Activated naive CD8-positive, alpha-beta T cell treated with anti-CD3 and anti-CD28 coated beads, Interleukin-2, amount 50 U/mL, for 16 hours (primary cell): ENCODE measurements at regions not wholly inside any gene's neighbourhood (a gene's known extent, or its start where the extent isn't known, plus 50 kb on each side); places are given as distances from the start of the nearest gene placed in this dataset.

ENCODE experiments used
- DNase-seq: peaks from one replicate; pipeline ENCODE4 v3.0.0-alpha.2; 2020; ENCODE audit warnings: low read depth, low spot score

DNA sequence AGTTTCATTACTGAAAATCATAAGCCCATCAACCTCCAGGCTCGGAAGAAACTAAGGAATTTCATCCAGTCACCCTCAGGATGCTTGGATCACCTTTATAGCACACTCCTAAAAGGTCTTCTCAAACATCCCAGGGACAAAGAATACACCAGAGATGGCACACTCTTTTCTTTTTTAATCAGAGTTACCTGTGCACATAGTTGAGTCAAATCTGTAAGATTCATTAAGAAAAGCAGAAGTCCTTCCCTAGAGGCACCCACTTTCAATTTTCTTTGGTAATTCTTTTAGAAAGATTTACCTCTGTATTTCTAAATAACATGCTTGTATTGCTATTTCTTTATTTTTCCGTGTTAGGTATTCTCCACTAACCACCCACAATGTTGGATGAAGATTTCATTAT, 50.6 kb upstream of the IL6 start:
- DNase-seq, result no peak

DNA sequence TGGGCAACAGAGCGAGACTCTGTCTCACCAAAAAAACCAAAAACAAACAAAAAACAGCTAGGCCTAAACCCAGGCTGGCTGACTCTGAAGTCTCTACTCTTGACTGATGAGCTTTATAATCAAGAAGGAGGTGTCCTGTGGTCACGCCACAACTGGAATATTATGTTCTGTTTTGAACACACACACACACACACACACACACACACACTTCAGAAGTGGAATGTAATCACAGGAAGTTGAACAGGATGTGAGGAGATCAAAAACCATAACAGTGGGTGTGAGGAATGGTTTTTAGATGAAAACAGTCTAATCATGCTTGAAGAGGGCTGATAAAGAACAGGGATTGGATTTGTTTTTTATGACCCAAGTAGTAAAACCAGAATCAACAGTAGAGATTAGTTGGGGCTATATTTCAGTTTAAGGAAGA, 51.1 kb upstream of the IL6 start:
- peak; percentile 3 for DNase-seq

DNA sequence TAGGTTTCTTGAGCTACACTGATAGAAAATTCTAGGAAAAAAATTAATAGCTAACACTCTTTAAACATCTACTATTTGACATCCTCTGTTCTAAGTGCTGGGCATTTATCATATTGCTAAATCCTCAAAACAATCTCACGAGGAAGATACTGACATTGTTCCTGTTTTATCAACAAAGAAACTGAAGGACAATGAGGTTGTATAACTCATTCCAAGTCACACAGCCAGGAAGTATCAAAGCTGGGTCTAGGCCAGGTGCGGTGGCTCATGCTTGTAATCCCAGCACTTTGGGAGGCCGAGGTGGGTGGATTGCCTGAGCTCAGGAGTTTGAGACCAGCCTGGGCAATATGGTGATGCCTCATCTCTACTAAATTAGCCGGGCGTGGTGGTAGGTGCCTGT, 51.6 kb upstream of the IL6 start:
- DNase-seq, result no peak

DNA sequence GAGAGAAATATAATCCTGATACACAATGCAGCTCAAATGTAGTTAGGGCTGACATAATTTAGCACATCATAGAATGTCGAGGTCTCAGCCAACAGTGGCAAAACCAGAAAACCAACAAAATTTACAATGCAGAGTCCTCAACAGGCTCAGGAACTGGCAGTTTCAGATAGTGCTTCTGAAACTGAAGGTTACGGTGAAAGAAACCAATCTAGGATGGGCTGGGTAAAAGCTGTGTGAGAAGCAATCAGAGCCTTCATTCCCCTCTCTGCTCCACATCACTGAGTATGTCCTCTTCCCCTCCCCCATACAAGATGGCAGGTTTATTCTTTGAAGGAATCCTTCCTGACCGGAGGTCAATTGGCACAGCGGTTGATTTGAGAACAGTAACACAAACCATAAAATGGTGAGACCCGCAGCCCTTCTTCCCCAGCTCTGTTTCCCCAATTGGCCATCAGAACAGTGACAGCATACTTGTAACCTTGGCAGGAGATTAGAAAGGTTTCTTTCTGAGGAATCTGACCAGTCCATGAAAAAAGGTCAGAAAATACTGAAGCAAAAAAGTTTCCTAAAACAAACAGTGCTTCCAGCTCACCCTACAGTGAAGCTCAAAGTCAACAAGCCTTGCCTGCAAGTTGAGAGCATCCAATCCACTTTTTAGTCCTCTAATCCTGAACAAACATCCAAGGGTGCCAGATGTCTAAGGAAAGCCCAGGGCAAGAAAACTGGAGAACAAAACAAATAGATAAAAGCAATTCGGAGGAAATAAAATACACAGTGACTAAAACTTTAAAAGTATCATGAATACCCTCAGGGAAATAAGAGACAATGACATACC, 53.9 kb upstream of the IL6 start:
- no peak for DNase-seq

DNA sequence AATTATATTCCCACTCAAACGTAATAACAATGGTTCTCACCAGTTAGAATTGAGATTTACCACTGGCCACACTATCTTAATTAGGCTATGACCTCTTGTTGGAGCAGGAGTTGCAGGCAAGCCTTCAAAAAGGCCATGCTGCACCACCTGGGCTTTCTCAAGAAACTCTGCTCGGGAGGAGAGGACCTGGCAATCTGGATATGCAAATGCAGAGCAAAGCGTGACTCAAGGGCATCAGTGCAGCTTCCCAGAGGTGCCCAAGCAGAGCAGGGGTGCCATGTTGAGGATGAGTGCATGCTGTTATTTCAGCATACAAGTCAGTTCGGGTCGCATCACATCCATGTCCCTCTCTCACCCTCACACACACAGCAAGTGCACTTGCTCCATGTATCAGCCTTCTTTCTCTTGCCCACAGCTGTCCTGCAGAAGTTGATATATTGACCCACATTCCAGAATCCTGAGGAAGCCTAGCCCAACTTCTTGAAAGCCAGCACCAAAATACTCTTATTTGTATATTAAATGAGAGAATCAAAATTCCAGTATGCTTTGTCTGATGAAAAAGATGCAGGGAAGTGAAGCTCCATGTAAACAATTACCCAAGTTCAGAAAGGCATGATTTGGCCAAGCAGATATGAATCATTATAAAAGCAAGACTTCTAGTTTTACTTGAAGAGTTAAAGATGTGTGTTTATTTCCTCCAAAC, 55.7 kb upstream of the IL6 start:
- no peak for DNase-seq

DNA sequence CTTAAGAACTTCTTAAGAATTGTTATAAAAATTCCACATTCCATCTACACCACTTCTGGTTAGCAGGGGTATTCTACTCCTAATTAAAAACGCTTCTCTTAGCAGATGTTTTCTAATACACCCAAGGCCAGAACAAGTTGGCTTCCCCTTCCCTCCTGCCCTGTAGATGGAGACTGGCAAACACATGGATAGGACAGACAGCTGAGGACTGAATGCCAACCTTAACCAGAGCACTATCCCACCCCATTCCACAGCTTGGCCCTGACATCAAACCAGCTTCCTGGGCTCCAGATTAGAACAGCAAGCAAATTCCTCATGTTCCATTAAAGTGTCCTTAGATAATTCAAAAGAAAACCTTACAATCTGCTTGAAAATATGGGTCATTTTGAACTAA, 56.6 kb upstream of the IL6 start:
- no peak for DNase-seq

DNA sequence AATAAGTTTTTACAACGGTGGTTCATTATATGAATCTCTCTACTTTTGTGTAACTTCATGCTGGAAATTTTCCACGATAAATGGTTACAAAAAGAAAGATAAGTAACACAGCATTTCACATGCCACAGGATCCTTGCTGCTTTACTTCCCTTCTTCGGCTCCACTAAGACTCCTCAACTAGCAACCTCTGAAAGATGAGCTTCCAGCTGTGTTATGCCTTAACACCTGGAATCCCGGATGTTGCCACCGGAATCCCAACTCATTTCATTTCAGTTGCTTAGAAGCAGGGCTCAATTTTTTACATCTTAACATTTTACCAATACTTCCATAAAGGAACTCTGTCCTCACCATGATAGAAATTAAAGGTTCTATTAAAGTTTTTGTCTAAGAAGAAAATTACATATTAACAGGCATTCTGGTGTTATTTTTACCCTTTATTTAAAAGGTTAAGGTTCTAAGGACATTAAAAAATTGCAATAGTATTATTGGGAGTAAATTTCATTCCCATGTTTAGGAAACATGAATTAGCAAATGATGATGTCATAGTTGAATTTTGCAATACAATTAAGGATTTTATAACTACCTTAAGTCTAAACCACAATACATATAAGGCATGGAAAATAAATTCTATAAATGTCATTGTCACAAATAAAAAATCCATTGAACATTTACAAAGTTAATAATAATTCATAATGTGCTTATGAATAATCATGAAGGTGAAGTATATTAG, 57.1 kb upstream of the IL6 start:
- no peak for DNase-seq

DNA sequence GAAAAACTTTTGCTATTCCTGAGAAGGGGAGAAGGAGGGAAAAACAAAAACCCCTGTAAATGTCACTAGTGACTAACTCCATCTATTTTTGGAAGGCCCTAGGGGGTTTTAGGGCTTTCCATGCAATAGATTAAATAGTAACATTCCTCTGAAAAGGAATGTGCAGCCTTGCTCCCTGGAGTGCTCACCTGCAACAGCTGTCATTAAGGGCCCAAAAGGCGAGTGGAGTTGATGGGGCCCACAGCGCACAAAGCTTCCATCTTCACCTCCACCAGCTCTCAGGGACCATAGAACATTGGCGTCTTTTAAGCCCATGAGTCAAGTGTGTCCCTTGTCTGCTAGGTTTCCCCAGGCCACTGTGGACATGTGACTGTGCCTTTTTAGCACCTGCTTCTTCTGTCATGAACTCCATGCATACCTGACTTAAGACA, 58.0 kb upstream of the IL6 start:
- DNase-seq, result no peak

DNA sequence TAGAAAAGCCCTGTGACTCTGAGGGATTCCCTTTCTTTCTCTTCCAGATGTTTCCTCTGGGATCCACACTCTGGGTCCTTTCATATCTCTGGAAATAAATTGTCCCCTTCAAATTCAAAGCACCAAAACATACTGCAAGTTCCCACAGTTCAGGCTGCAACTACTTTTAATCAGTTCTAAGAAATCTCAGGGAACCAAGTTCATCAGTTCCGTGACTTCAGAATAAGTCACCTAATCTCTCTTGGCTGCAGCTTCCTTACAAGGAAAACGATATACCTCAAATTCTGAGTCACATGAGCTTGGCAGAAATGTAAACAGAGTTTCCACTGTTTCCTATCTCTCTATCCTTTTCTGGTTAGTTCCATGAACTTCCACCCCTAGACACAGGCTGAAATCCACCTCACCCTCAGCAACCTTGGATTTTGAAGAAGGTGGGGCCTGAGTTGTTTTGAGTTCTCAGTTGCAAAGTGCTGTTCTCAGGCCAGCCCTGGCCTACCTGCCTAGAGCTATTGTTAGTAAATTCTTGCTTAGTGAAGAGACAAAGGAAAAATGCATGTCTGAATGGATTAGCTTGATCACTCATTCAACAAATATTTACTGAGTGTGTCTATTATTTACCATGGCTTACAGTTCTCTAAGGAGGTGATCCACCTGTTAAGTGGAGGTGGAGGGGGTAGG, 59.3 kb upstream of the IL6 start:
- no peak for DNase-seq

DNA sequence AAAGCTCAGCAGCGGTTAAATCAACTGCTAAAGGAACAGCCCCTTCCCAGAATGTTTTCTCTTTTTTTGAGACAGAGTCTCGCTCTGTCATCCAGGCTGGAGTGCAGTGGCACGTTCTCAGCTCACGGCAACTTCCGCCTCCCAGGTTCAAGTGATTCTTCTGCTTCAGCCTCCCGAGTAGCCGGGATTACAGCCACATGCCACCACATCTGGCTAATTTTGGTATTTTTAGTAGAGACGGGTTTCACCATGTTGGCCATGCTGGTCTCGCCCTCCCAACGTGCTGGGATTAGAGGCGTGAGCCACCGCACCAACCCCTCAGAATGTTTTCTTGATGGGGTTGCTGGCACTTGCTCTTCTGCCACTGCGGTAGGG, 59.8 kb upstream of the IL6 start:
- no peak for DNase-seq

GRCh38 chr7:22666732-22667131, 60.3 kb upstream of the IL6 start:
- no peak for DNase-seq

- no peak for DNase-seq
These were observed 61.1 kb upstream of the IL6 start for GRCh38 chr7:22665923-22666322.

DNA sequence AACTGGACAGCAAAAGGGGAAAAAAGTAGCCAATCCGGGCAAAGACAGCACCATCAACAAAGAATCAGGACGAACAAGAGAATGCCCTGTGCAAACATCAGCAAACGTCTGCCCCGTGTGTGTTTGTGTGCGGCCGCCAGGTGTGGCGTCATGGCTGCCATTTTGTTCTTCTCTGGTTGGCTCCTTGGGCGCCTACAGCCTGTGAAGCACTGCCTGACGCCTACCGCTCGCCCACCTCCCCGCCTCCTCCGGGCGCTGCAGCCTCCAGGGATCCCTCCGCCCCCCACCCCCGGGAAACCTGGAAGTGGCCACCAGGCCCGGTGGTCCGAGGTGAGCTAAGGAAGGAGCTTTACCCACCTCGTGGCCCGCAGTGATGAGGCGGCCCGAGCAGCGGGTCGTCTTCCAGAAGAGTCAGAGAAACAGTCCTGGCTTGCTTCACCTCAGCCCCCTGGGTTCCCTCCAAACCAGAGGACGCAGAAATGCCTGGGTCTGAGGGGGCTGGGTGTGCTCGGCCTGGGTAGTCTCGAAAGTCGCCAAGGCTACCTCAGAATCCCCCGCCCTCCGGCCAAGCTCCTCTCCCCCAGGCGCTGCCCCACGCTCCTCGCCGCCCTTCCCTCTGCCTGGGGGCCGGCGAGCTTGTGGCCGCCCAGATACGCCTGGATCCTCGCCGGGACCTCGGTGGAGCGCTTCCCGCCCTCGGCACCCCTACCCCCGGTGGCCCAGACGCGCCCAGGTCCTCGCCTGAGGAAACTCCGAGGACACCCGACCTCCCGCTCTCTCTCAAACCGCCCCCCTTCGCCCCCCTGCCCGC, 61.8 kb upstream of the IL6 start:
- DNase-seq, result no peak

DNA sequence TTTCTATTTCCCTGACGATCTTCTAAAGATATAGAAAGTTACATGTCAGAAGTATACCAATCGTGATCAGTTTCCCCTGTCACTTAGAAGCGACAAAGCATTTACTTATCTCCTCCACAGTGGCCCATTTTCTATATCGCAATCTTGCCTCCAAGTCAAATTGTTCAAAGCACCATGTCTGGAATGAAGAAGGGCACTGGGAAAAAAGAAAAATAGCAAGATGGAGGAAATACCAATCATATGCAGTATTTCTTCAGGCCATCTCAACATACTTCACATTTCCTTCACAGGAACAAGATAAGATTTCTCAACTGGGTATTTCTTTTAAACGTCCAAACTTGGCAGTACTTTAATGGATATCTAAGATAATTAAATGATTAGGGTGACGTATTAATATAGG, 63.3 kb upstream of the IL6 start:
- DNase-seq, result no peak

- DNase-seq, result no peak
These were observed 63.7 kb upstream of the IL6 start for GRCh38 chr7:22663357-22663718.

DNA sequence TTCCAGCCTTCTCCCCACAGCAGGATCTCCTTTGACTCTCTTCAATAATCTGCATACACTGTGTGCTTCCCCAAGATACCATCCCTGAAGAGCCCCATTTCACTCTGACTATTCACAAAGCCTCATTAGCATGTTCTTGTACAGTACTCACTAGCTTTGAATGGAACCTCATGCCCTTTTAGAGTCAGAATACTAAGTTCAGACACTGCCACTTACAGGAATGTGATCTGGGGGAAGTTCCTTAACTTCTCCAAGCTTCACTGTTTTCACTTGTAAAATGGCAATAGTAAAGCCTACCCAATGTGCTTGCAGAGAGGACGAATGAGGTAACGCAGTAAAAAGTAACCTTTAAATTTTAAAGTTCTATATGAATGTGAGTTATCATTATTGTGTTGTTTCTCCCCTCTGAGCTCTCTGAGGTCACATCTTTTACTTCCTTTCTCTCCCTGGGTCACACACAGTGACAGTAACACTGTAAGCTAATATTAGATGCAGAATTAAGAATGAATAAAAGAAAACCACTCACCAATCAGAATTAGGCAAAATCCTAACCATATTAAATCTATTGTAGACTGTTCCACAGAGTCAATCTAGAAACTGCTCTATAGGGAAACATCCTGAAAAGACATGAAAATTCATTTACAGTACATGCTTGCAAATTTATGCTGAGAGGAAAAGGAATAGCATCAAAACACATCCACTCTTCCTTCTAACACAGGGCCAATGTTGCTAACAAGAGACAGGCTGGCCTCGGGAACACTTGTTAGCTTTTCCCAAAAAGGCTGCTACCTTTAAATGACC, 64.2 kb upstream of the IL6 start:
- no peak for DNase-seq

DNA sequence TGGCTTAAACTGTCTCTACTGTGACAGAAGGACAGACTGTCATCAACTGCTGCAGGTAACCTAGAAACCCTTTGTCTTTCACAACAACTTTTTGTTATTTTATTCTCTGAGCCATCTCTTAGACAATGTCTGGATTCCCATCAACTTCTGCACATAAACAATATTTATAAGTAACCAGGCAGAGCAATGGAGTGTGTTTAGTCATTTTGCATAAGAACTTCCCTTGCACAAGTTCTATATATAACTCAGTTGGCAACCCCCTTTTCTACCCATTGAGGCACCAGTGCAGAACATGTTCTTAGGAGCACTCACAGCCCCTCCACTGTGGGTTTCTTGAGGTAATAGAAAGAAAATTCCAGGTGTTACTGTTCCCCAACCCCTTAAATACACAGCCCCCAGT, 65.0 kb upstream of the IL6 start:
- no peak for DNase-seq

DNA sequence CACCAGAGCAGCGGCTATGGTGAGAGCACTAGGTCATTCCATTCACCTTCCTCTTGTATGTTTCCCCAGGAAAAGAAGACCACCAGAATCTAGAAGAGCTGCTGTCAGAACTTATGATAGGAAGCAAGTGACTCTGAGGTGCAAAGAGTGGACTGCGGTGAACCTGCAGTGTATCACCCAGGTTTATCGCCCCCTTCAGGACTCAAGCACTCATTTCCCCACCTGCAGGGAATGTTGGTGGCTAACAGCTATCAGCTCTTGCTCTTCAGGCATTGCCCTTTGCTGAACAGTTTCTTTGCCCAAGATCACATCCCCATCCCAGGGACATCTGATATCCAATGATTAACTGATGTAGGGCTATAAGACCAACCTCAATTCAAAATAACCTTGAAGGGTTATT, 66.3 kb upstream of the IL6 start:
- no peak for DNase-seq

DNA sequence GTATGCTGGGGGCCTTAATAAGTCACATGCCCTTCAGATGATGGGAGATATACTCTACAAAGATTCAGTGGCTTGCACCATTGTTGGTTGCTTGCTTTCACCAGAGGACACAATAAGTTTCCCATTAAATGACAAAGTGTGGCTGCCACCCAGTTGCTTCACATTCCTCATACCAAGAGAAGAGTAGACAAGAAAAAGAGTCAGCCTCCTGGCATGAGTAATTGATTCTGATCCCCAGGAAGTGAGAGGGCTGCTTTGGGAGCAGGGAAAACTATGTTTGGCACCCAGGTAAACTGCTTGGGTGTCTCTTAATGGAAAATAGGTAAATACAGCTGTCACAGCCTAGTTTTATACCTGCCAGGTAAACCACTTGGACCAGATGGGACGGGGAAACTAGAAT, 66.7 kb upstream of the IL6 start:
- DNase-seq, result no peak

DNA sequence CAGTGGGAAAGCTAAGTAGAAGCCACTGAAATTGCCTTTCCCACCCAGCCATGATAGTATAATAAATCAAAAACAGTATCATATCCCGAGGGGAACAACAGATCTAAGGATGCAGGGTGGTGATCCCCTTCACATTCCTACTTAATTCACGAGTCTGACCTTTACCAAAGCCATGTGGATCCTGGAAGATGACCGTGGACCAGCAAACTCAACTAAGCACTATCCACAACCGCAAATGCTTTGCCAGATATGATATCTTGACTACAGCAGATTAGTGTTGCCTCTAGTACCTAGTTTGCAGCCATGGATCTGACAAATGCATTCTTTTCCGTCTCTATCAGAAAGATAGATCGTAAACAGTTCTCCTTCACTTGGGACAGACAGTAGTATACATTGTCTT, 67.3 kb upstream of the IL6 start:
- DNase-seq, result no peak

DNA sequence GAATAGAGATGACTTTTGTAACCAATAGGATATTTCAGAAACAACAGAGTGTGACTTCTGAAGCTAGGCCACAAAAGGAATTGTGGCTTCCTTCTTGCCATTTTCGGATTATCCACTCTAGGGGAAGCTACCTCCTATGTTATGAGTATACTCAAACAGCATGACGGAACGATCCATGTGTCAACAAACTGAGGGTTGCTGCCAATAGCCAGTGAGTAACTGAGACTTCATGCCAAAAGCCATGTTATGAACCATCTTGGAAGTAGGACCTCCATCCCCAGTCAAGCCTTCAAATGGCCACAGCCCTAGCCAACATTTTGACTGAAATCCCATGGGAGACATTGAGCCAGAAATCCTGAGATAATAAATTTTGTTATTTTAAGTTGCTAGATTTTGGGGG, 69.0 kb upstream of the IL6 start:
- no peak for DNase-seq
